OCI-LY1 (cell line): ENCODE measurements at regions not wholly inside any gene's neighbourhood (a gene's known extent, or its start where the extent isn't known, plus 50 kb on each side); places are given as distances from the start of the nearest gene placed in this dataset.

Experiments
- H2AFZ ChIP-seq: fragments of 200-600 bp; sonication (generic), shearing (Covaris generic); 2 replicates; pipeline ENCODE4 v1.6.0; 2014; ENCODE audit warnings: antibody characterized with exemption, mild to moderate bottlenecking, low read length
- H3F3A ChIP-seq: fragments of 200-600 bp; sonication (generic), shearing (Covaris generic); 2 replicates; pipeline ENCODE4 v1.6.0; 2014; ENCODE audit warnings: mild to moderate bottlenecking, antibody characterized with exemption, low read length, moderate library complexity; ENCODE audit not compliant: insufficient read depth
- H3K27ac ChIP-seq: fragments of 200-600 bp; sonication (generic); 2 replicates; pipeline ENCODE4 v1.5.1; 2014; ENCODE audit warnings: low read length, mixed run types, mild to moderate bottlenecking, low read depth; ENCODE audit not compliant: poor library complexity, severe bottlenecking
- H3K27me3 ChIP-seq: fragments of 200-600 bp; sonication (generic); 2 replicates; pipeline ENCODE4 v1.6.0; 2014; ENCODE audit warnings: antibody characterized with exemption, mild to moderate bottlenecking, low read length, moderate library complexity; ENCODE audit not compliant: insufficient read depth
- H3K36me3 ChIP-seq: fragments of 200-600 bp; sonication (generic); 2 replicates; pipeline ENCODE4 v1.6.1; 2014; ENCODE audit warnings: mild to moderate bottlenecking, antibody characterized with exemption, low read length, moderate library complexity, mixed read lengths; ENCODE audit not compliant: insufficient read depth
- H3K4me1 ChIP-seq: fragments of 200-600 bp; sonication (generic); 2 replicates; pipeline ENCODE4 v1.5.1; 2014; ENCODE audit warnings: mild to moderate bottlenecking, low read length, moderate library complexity; ENCODE audit not compliant: insufficient read depth, severe bottlenecking
- H3K4me2 ChIP-seq: fragments of 200-600 bp; sonication (generic), shearing (Covaris generic); 2 replicates; pipeline ENCODE4 v1.6.1; 2014; ENCODE audit warnings: low read length
- H3K4me3 ChIP-seq: fragments of 200-600 bp; sonication (generic); 2 replicates; pipeline ENCODE4 v1.5.1; 2014; ENCODE audit warnings: low read length, low read depth, mild to moderate bottlenecking, mixed read lengths; ENCODE audit not compliant: poor library complexity, severe bottlenecking
- H3K79me2 ChIP-seq: fragments of 200-600 bp; shearing (Covaris generic); 2 replicates; pipeline ENCODE4 v1.6.1; 2016; ENCODE audit warnings: mixed run types, low read length, mixed read lengths; ENCODE audit not compliant: insufficient read depth
- H3K9ac ChIP-seq: fragments of 200-600 bp; sonication (generic), shearing (Covaris generic); 2 replicates; pipeline ENCODE4 v1.6.1; 2014; ENCODE audit warnings: mild to moderate bottlenecking, low read length, mixed read lengths
- H3K9me2 ChIP-seq: fragments of 200-600 bp; sonication (generic), shearing (Covaris generic); 2 replicates; pipeline ENCODE4 v1.6.1; 2014; ENCODE audit warnings: low read depth, mild to moderate bottlenecking, low read length, mixed read lengths
- H3K9me3 ChIP-seq: fragments of 200-600 bp; shearing (Covaris generic); 2 replicates; pipeline ENCODE4 v1.6.1; 2014; ENCODE audit warnings: low read length, mixed read lengths
- H4K20me1 ChIP-seq: fragments of 200-600 bp; sonication (generic), shearing (Covaris generic); 2 replicates; pipeline ENCODE4 v1.6.0; 2016; ENCODE audit warnings: mild to moderate bottlenecking, low read length; ENCODE audit not compliant: insufficient read depth
- CTCF ChIP-seq: fragments of 200-600 bp; sonication (generic), shearing (Covaris generic); IDR thresholded peaks from 2 replicates; pipeline ENCODE4 v1.5.1; 2017; ENCODE audit warnings: mild to moderate bottlenecking, antibody characterized with exemption, low read length, moderate library complexity, mixed read lengths
- EZH2 ChIP-seq: fragments of 200-600 bp; sonication (generic), shearing (Covaris generic); IDR thresholded peaks from 2 replicates; pipeline ENCODE4 v1.8.0; 2017; ENCODE audit warnings: borderline replicate concordance, mixed run types, mild to moderate bottlenecking, antibody characterized with exemption, low read length, moderate library complexity, mixed read lengths

GRCh38 chr1:14517841-14518180 lies 80.7 kb upstream of the KAZN start:
- Histone ChIP-seq H3F3A (no peaks in the 10 kb centered on the region), H3K4me3 (no peak overlapping the region), H3K27me3 (peaks cover 4% of the 10 kb centered on the region; the same call in 1 of the 2 replicates), H3K4me2 (no peak overlapping the region), H2AFZ (no peak overlapping the region), H3K79me2 (no peaks in the 10 kb centered on the region), H3K4me1 (no peaks in the 10 kb centered on the region), H3K9me2 (no peaks in the 10 kb centered on the region), H3K27ac (no peak overlapping the region), H3K36me3 (no peaks in the 10 kb centered on the region), H3K9ac (no peak overlapping the region), H4K20me1 (no peaks in the 10 kb centered on the region), H3K9me3 (no peaks in the 10 kb centered on the region)
- TF ChIP-seq CTCF: no peak
- TF ChIP-seq EZH2: no peak

- no peak overlapping the region for H3K9ac ChIP-seq
- no peaks in the 10 kb centered on the region for H3F3A ChIP-seq
- no peak overlapping the region for H3K4me3 ChIP-seq
- H3K27me3 ChIP-seq: peaks cover 4% of the 10 kb centered on the region; the same call in 1 of the 2 replicates
- no peak overlapping the region for H2AFZ ChIP-seq
- no peak overlapping the region for H3K4me2 ChIP-seq
- H3K27ac ChIP-seq: no peak overlapping the region
- no peaks in the 10 kb centered on the region for H4K20me1 ChIP-seq
- H3K36me3 ChIP-seq: no peaks in the 10 kb centered on the region
- H3K4me1 ChIP-seq: no peaks in the 10 kb centered on the region
- H3K79me2 ChIP-seq: no peaks in the 10 kb centered on the region
- TF ChIP-seq CTCF (no peak), EZH2 (no peak)
- H3K9me2 ChIP-seq: no peaks in the 10 kb centered on the region
- no peaks in the 10 kb centered on the region for H3K9me3 ChIP-seq
These were observed 78.5 kb upstream of the KAZN start for GRCh38 chr1:14519976-14520375.

GRCh38 chr1:14520514-14521163 lies 77.8 kb upstream of the KAZN start:
- H4K20me1 ChIP-seq: no peaks in the 10 kb centered on the region
- H3K4me2 ChIP-seq: no peak overlapping the region
- no peaks in the 10 kb centered on the region for H3K4me1 ChIP-seq
- H3K9ac ChIP-seq: no peak overlapping the region
- H3K9me2 ChIP-seq: no peaks in the 10 kb centered on the region
- no peaks in the 10 kb centered on the region for H3K79me2 ChIP-seq
- no peak overlapping the region for H3K4me3 ChIP-seq
- peaks cover 4% of the 10 kb centered on the region; the same call in 1 of the 2 replicates for H3K27me3 ChIP-seq
- H2AFZ ChIP-seq: no peak overlapping the region
- no peaks in the 10 kb centered on the region for H3F3A ChIP-seq
- no peak overlapping the region for H3K27ac ChIP-seq
- TF ChIP-seq EZH2 (no peak), CTCF (no peak)
- H3K9me3 ChIP-seq: no peaks in the 10 kb centered on the region
- H3K36me3 ChIP-seq: no peaks in the 10 kb centered on the region
